ENCODE measurements at regions not wholly inside any gene's neighbourhood (a gene's known extent, or its start where the extent isn't known, plus 50 kb on each side); places are given as distances from the start of the nearest gene placed in this dataset.

DNA sequence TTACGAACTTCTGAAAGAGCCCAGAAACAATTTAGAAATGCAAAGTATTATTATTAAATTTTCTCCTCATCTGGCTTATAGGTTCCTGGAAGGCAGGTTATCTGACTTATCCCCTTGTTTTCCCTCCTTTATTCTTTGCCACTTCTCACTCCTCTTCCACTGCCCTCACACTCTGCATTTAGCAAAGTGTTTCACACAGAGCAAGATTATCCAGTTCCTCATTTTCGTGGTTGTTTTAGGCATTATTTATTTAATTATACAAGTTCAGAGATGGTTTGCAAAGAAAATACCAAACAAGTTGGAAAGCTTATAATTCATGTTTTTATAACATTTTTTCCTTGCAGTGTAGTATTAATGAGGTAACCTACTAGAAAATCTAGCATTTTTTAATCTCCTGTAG lies 544.9 kb downstream of the NSUN3 start:
- Histone ChIP-seq H3K4me1 (ENCODE audit: low read length) (peaks cover 6% of the 10 kb centered on the region; the same call in 1 of the 2 replicates), H4K20me1 (ENCODE audit: insufficient read depth, low read length) (no peaks in the 10 kb centered on the region), H3K4me3 (ENCODE audit: low read length) (no peak overlapping the region), H3K27me3 (ENCODE audit: low read depth, low read length) (no peaks in the 10 kb centered on the region), H3K79me2 (ENCODE audit: low read length) (no peaks in the 10 kb centered on the region), H3K27ac (ENCODE audit: low read length) (no peak overlapping the region), H2AFZ (ENCODE audit: low read depth, low read length) (no peak overlapping the region), H3K9ac (ENCODE audit: low read length) (no peak overlapping the region), H3K9me3 (ENCODE audit: insufficient read depth, low read length) (no peaks in the 10 kb centered on the region), H3K4me2 (ENCODE audit: low read length) (no peak overlapping the region), H3K36me3 (replicated peaks; ENCODE audit: low read depth, low read length) (no peaks in the 10 kb centered on the region)
- TF ChIP-seq, protein P1, sequence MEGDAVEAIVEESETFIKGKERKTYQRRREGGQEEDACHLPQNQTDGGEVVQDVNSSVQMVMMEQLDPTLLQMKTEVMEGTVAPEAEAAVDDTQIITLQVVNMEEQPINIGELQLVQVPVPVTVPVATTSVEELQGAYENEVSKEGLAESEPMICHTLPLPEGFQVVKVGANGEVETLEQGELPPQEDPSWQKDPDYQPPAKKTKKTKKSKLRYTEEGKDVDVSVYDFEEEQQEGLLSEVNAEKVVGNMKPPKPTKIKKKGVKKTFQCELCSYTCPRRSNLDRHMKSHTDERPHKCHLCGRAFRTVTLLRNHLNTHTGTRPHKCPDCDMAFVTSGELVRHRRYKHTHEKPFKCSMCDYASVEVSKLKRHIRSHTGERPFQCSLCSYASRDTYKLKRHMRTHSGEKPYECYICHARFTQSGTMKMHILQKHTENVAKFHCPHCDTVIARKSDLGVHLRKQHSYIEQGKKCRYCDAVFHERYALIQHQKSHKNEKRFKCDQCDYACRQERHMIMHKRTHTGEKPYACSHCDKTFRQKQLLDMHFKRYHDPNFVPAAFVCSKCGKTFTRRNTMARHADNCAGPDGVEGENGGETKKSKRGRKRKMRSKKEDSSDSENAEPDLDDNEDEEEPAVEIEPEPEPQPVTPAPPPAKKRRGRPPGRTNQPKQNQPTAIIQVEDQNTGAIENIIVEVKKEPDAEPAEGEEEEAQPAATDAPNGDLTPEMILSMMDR (IDR thresholded peaks at IDR 0.05; ENCODE audit: low read depth, low read length): no peak
- no peak for TF ChIP-seq EZH2phosphoT487 (IDR thresholded peaks at IDR 0.05; ENCODE audit: low read depth)

DNA sequence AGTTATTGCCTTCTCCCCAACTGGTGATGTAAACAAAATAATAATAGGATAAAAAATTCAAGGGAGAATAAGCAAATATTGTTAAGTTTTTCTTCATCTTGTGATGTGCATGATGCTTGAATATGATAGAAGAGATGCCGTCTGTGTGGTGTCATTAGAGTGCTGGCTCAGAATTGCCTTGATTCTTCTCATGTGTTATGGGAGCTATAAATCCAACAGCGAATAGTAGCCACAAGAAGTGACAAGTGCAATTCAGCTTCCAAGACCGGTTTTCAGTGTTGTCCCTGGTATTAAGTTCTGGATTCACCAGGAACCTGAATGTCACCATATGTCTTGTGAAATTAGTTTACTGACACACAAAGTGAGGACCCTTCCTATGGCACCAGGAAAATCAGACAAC lies 547.0 kb downstream of the NSUN3 start:
- Histone ChIP-seq H3K4me2 (ENCODE audit: low read length) (no peak overlapping the region), H3K36me3 (replicated peaks; ENCODE audit: low read depth, low read length) (no peaks in the 10 kb centered on the region), H4K20me1 (ENCODE audit: insufficient read depth, low read length) (no peaks in the 10 kb centered on the region), H3K79me2 (ENCODE audit: low read length) (no peaks in the 10 kb centered on the region), H3K27ac (ENCODE audit: low read length) (no peak overlapping the region), H3K27me3 (ENCODE audit: low read depth, low read length) (no peaks in the 10 kb centered on the region), H3K9ac (ENCODE audit: low read length) (no peak overlapping the region), H3K4me3 (ENCODE audit: low read length) (no peak overlapping the region), H2AFZ (ENCODE audit: low read depth, low read length) (no peak overlapping the region), H3K4me1 (ENCODE audit: low read length) (peaks cover 6% of the 10 kb centered on the region; the same call in 1 of the 2 replicates), H3K9me3 (ENCODE audit: insufficient read depth, low read length) (no peaks in the 10 kb centered on the region)
- no peak for TF ChIP-seq EZH2phosphoT487 (IDR thresholded peaks at IDR 0.05; ENCODE audit: low read depth)
- TF ChIP-seq, protein P1 (IDR thresholded peaks at IDR 0.05; ENCODE audit: low read depth, low read length): no peak

DNA sequence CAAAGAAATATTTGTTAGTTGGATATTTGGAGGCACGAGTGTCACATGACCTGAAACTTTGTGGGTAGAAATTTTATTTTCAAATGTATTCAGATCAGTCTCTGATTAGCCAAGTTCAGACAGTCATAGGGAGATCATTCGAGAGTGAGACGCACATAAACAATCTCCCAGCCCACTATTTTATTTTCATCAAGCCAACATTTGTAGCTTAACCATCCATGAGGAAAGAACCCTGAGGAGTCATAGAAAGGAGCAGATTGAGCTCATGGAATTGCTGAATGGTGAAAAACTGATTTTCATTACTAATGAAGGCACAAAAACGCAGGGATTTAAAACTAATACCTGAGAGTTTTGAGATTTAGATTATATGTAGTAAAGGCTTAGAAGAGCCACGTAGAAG lies 548.7 kb downstream of the NSUN3 start:
- H3K4me1 ChIP-seq (ENCODE audit: low read length): peaks cover 6% of the 10 kb centered on the region; the same call in 1 of the 2 replicates
- H3K4me3 ChIP-seq (ENCODE audit: low read length): no peak overlapping the region
- no peak overlapping the region for H3K4me2 ChIP-seq (ENCODE audit: low read length)
- H3K36me3 ChIP-seq (replicated peaks; ENCODE audit: low read depth, low read length): no peaks in the 10 kb centered on the region
- H3K79me2 ChIP-seq (ENCODE audit: low read length): no peaks in the 10 kb centered on the region
- no peak overlapping the region for H2AFZ ChIP-seq (ENCODE audit: low read depth, low read length)
- no peak overlapping the region for H3K9ac ChIP-seq (ENCODE audit: low read length)
- H4K20me1 ChIP-seq (ENCODE audit: insufficient read depth, low read length): no peaks in the 10 kb centered on the region
- no peak for TF ChIP-seq EZH2phosphoT487 (IDR thresholded peaks at IDR 0.05; ENCODE audit: low read depth)
- TF ChIP-seq, protein P1 (IDR thresholded peaks at IDR 0.05; ENCODE audit: low read depth, low read length): no peak
- H3K27ac ChIP-seq (ENCODE audit: low read length): no peak overlapping the region
- H3K9me3 ChIP-seq (ENCODE audit: insufficient read depth, low read length): no peaks in the 10 kb centered on the region
- H3K27me3 ChIP-seq (ENCODE audit: low read depth, low read length): no peaks in the 10 kb centered on the region

DNA sequence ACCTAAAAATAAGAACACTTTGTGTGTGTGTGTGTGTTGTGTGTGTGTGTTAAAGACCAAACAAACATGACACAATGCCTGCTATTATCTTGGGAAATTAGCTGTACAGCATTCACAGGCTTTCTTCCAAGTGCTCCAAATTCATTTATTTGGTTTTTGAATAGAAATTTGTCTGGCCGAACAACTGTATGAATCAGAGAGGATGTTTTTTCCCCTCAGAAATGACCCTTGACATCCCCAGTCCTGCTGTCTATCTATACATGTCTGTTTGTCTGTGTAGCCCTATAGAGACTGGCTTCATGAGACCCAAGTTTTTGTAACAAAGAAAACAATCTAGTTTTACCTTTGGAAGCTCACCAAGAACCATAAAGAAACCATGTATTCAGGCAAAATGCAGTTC lies 549.8 kb downstream of the NSUN3 start:
- H3K36me3 ChIP-seq (replicated peaks; ENCODE audit: low read depth, low read length): no peaks in the 10 kb centered on the region
- no peak for TF ChIP-seq EZH2phosphoT487 (IDR thresholded peaks at IDR 0.05; ENCODE audit: low read depth)
- TF ChIP-seq, protein P1 (IDR thresholded peaks at IDR 0.05; ENCODE audit: low read depth, low read length): no peak
- H3K4me2 ChIP-seq (ENCODE audit: low read length): no peak overlapping the region

More for the DNA sequence above, 549.8 kb downstream of the NSUN3 start:
- no peak overlapping the region for H3K4me3 ChIP-seq (ENCODE audit: low read length)
- H3K27ac ChIP-seq (ENCODE audit: low read length): no peak overlapping the region
- no peaks in the 10 kb centered on the region for H3K79me2 ChIP-seq (ENCODE audit: low read length)
- H4K20me1 ChIP-seq (ENCODE audit: insufficient read depth, low read length): no peaks in the 10 kb centered on the region
- H3K9ac ChIP-seq (ENCODE audit: low read length): no peak overlapping the region
- peaks cover 5% of the 10 kb centered on the region; the same call in 1 of the 2 replicates for H3K4me1 ChIP-seq (ENCODE audit: low read length)
- no peak overlapping the region for H2AFZ ChIP-seq (ENCODE audit: low read depth, low read length)
- no peaks in the 10 kb centered on the region for H3K9me3 ChIP-seq (ENCODE audit: insufficient read depth, low read length)
- no peaks in the 10 kb centered on the region for H3K27me3 ChIP-seq (ENCODE audit: low read depth, low read length)
